ENCODE measurements at regions not wholly inside any gene's neighbourhood (a gene's known extent, or its start where the extent isn't known, plus 50 kb on each side); places are given as distances from the start of the nearest gene placed in this dataset.

DNA sequence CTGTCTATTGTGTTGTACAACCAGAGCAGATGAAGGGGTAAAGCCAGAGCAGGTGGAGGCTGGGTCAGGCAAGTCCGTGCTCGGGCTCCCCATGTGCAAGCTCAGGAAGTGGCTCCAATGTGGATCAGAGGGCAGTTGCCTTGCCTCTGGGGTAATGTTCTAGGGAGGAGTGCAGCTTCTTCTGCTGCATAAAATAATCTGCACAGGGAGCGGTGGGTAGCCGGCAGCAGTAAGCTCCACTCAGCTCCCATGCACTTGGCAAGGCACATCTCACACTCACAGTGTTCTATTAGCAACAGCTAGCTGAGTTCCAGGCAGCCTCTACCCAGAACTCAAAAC lies 565.3 kb upstream of the SLITRK1 start:
- H3K27me3 ChIP-seq (ENCODE audit: control insufficient read depth, insufficient read depth, low read length): no peaks in the 10 kb centered on the region
- ATAC-seq (ENCODE audit: low read depth in 2 of 2): no peak

DNA sequence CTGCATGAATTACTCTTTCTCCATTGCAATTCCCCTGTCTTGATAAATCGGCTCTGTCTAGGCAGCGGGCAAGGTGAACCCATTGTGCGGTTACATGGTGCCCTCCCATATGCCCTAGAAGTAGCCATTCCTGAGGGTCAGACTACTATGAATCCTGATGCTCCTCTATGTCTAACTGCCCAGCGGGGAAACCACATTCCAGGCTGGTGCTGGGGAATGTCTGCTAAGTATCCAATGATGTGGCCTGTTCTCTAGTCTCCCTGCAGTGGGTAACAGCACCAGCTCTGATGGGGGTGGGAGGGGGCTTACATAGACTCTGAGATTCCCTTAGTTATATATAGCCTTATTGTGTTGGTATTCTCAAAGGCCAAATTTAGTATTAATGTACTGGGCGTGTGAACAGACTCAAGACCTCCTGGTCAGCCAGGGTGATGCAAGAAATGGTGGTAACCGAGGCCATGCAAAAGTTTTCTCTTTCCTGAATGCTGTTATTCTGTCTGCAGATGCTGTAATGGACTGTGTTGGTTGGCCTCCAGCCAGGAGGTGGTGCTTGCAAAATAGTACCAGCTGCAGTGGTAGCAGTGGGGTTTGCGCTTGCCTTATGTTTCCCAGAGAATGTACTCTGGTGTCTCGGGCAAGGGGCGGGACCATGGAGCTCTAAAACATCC lies 564.8 kb upstream of the SLITRK1 start:
- H3K4me1 ChIP-seq (ENCODE audit: control insufficient read depth, insufficient read depth, low read length, poor library complexity, severe bottlenecking): no peaks in the 10 kb centered on the region
- no peaks in the 10 kb centered on the region for H3K9me3 ChIP-seq (ENCODE audit: control insufficient read depth in 2 of 2, low read length in 2 of 2)
- H3K4me3 ChIP-seq (ENCODE audit: low read depth, low read length): no peak overlapping the region
- H3K4me3 Mint-ChIP-seq: no peak overlapping the region
- H3K4me1 Mint-ChIP-seq: no peaks in the 10 kb centered on the region
- no peak overlapping the region for H3K27ac ChIP-seq (ENCODE audit: insufficient read depth, low read length, poor library complexity, severe bottlenecking)
- no peaks in the 10 kb centered on the region for H3K27me3 ChIP-seq (ENCODE audit: control insufficient read depth, insufficient read depth, low read length)
- no peak for DNase-seq
- no peaks in the 10 kb centered on the region for H3K27me3 Mint-ChIP-seq
- H3K36me3 ChIP-seq (ENCODE audit: control insufficient read depth, insufficient read depth, low read length): no peaks in the 10 kb centered on the region
- no peak overlapping the region for H3K27ac Mint-ChIP-seq
- H3K36me3 Mint-ChIP-seq: no peaks in the 10 kb centered on the region
- no peak for ATAC-seq (ENCODE audit: low read depth in 2 of 2)
- peaks cover 2 to 14% (median 8%) of the 10 kb centered on the region in 7 donors for H3K9me3 Mint-ChIP-seq

More for the DNA sequence above, 565.3 kb upstream of the SLITRK1 start:
- H3K4me3 ChIP-seq (ENCODE audit: low read depth, low read length): no peak overlapping the region
- no peak for DNase-seq
- Mint-ChIP-seq H3K36me3 (no peaks in the 10 kb centered on the region), H3K27me3 (no peaks in the 10 kb centered on the region), H3K4me1 (no peaks in the 10 kb centered on the region), H3K9me3 (peaks cover 2 to 12% (median 11%) of the 10 kb centered on the region in 7 donors), H3K4me3 (no peak overlapping the region), H3K27ac (no peak overlapping the region)
- H3K9me3 ChIP-seq (ENCODE audit: control insufficient read depth in 2 of 2, low read length in 2 of 2): no peaks in the 10 kb centered on the region
- H3K27ac ChIP-seq (ENCODE audit: insufficient read depth, low read length, poor library complexity, severe bottlenecking): no peak overlapping the region
- no peaks in the 10 kb centered on the region for H3K4me1 ChIP-seq (ENCODE audit: control insufficient read depth, insufficient read depth, low read length, poor library complexity, severe bottlenecking)
- H3K36me3 ChIP-seq (ENCODE audit: control insufficient read depth, insufficient read depth, low read length): no peaks in the 10 kb centered on the region

DNA sequence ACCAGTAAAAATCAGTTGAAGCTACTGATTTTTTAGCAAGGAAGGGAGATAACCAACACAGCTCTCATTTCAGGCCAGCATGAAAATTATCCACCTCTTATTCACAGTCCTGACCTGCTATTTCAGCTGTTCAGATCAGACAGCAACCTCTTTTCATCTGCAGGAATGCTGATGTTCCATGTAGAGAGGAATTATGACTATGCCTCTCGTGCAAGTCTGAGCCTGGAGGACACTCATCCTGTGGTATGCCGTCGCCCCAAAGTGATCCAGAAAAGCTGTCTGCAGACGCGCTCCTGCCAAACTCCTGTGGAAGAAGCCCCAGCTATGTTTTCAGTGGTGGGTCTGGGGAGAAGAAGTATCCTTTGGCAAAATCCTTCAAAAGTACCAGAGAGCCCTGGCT lies 563.5 kb upstream of the SLITRK1 start:
- ATAC-seq (ENCODE audit: low read depth in 2 of 2) (no peak), DNase-seq (no peak)
- H3K4me1 Mint-ChIP-seq: no peaks in the 10 kb centered on the region
- no peaks in the 10 kb centered on the region for H3K27me3 Mint-ChIP-seq
- H3K9me3 Mint-ChIP-seq: peaks cover 2 to 14% (median 8%) of the 10 kb centered on the region in 7 donors
- H3K36me3 ChIP-seq (ENCODE audit: control insufficient read depth, insufficient read depth, low read length): no peaks in the 10 kb centered on the region
- H3K4me1 ChIP-seq (ENCODE audit: control insufficient read depth, insufficient read depth, low read length, poor library complexity, severe bottlenecking): no peaks in the 10 kb centered on the region
- no peak overlapping the region for H3K4me3 ChIP-seq (ENCODE audit: low read depth, low read length)
- no peaks in the 10 kb centered on the region for H3K36me3 Mint-ChIP-seq
- H3K9me3 ChIP-seq (ENCODE audit: control insufficient read depth in 2 of 2, low read length in 2 of 2): no peaks in the 10 kb centered on the region
- H3K27ac Mint-ChIP-seq: no peak overlapping the region
- no peak overlapping the region for H3K4me3 Mint-ChIP-seq
- H3K27ac ChIP-seq (ENCODE audit: insufficient read depth, low read length, poor library complexity, severe bottlenecking): no peak overlapping the region
- H3K27me3 ChIP-seq (ENCODE audit: control insufficient read depth, insufficient read depth, low read length): no peaks in the 10 kb centered on the region

DNA sequence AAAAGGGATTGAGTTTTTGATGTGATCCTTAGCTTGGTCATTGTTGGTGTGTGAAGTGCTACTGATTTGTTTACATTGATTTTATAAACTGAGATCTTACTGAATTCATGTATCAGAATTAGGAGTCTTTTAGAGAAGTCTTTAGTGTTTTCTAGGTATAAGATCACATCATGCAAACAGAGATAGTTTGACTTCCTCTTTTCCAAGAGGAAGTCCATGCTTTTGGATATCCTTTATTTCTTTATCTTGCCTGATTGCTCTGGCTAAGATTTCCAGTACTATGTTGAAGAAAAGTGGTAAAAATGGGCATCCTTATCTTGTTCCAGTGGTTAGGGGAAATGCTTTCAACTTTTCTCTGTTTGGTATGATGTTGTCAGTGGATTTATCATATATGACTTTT lies 561.2 kb upstream of the SLITRK1 start:
- Mint-ChIP-seq H3K9me3 (peaks cover 0 to 11% (median 5%) of the 10 kb centered on the region in 7 donors), H3K4me1 (no peaks in the 10 kb centered on the region), H3K36me3 (no peaks in the 10 kb centered on the region), H3K27me3 (no peaks in the 10 kb centered on the region), H3K27ac (no peak overlapping the region), H3K4me3 (no peak overlapping the region)
- H3K36me3 ChIP-seq (ENCODE audit: control insufficient read depth, insufficient read depth, low read length): no peaks in the 10 kb centered on the region
- no peaks in the 10 kb centered on the region for H3K4me1 ChIP-seq (ENCODE audit: control insufficient read depth, insufficient read depth, low read length, poor library complexity, severe bottlenecking)
- H3K4me3 ChIP-seq (ENCODE audit: low read depth, low read length): no peak overlapping the region
- no peaks in the 10 kb centered on the region for H3K27me3 ChIP-seq (ENCODE audit: control insufficient read depth, insufficient read depth, low read length)
- DNase-seq (no peak), ATAC-seq (ENCODE audit: low read depth in 2 of 2) (no peak)
- no peak overlapping the region for H3K27ac ChIP-seq (ENCODE audit: insufficient read depth, low read length, poor library complexity, severe bottlenecking)
- H3K9me3 ChIP-seq (ENCODE audit: control insufficient read depth in 2 of 2, low read length in 2 of 2): no peaks in the 10 kb centered on the region

DNA sequence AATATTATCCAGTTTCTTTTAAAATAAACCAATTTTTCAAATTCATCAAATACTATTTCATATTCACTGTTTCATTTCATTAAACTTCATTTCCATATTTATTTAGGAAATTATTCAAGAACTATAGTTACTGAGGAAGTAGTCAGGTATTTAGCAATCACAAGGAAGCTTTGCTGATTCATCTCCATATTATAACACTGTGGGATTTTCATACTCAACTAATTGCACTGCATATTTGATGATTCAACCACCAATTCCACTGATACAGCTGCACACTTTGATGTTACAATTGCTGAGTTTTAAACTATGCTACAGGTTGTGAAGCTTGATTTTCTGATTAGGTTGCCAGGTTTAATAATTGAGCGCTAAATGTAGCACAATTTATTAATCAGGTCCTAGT lies 556.8 kb upstream of the SLITRK1 start:
- no peaks in the 10 kb centered on the region for H3K9me3 ChIP-seq (ENCODE audit: control insufficient read depth in 2 of 2, low read length in 2 of 2)
- no peak overlapping the region for H3K27ac ChIP-seq (ENCODE audit: insufficient read depth, low read length, poor library complexity, severe bottlenecking)
- Mint-ChIP-seq H3K36me3 (no peaks in the 10 kb centered on the region), H3K4me1 (no peaks in the 10 kb centered on the region), H3K9me3 (peaks cover 0 to 5% (median 0%) of the 10 kb centered on the region in 7 donors), H3K27ac (no peak overlapping the region), H3K4me3 (no peak overlapping the region), H3K27me3 (no peaks in the 10 kb centered on the region)
- DNase-seq: no peak
- no peaks in the 10 kb centered on the region for H3K36me3 ChIP-seq (ENCODE audit: control insufficient read depth, insufficient read depth, low read length)
- no peak for ATAC-seq (ENCODE audit: low read depth in 2 of 2)
- H3K27me3 ChIP-seq (ENCODE audit: control insufficient read depth, insufficient read depth, low read length): no peaks in the 10 kb centered on the region
- H3K4me3 ChIP-seq (ENCODE audit: low read depth, low read length): no peak overlapping the region
- H3K4me1 ChIP-seq (ENCODE audit: control insufficient read depth, insufficient read depth, low read length, poor library complexity, severe bottlenecking): no peaks in the 10 kb centered on the region

DNA sequence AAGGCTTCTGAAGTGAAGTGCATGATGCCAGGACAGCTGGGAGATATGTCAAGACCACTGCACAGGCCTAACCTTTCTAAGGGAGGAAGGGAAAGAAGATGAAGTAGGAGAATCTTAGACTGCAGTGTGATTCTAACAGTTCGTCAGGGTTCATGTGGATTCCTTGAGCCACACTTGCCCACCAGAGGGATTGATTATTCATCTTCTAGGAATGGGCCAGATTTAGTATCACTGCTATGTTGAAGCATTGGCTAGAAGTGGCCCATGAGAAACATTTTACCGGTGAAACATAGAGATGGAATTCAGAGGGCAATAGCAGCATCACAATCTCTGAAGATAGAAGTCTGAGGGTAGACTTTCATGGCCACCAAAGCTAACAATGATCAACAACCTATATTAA lies 550.8 kb upstream of the SLITRK1 start:
- no peak for DNase-seq
- Mint-ChIP-seq H3K9me3 (peaks cover 0 to 3% (median 1%) of the 10 kb centered on the region in 7 donors), H3K27ac (no peak overlapping the region), H3K4me1 (no peaks in the 10 kb centered on the region), H3K4me3 (no peak overlapping the region), H3K27me3 (no peaks in the 10 kb centered on the region), H3K36me3 (no peaks in the 10 kb centered on the region)
- H3K27ac ChIP-seq (ENCODE audit: insufficient read depth, low read length, poor library complexity, severe bottlenecking): no peak overlapping the region
- no peaks in the 10 kb centered on the region for H3K27me3 ChIP-seq (ENCODE audit: control insufficient read depth, insufficient read depth, low read length)
- H3K9me3 ChIP-seq (ENCODE audit: control insufficient read depth in 2 of 2, low read length in 2 of 2): no peaks in the 10 kb centered on the region
- no peaks in the 10 kb centered on the region for H3K4me1 ChIP-seq (ENCODE audit: control insufficient read depth, insufficient read depth, low read length, poor library complexity, severe bottlenecking)
- H3K4me3 ChIP-seq (ENCODE audit: low read depth, low read length): no peak overlapping the region
- no peaks in the 10 kb centered on the region for H3K36me3 ChIP-seq (ENCODE audit: control insufficient read depth, insufficient read depth, low read length)
- no peak for ATAC-seq (ENCODE audit: low read depth in 2 of 2)

DNA sequence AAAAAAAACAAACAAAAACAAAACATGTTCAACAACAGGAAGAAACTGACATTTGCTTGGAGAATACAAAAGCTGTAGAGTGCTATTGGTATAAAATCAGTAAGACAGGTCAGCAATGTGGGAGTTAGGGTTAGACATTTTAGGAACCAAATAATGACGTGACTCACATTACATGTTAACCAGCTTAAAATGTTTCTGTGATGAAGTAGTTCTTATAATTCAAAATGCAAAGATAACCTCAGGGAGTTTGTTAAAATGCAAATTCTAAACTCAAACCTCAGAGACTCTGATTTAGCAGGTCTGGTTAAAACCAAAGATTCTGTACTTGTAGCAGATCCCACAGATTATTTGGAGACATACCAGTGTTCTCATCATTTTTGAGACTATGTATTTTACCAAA lies 549.4 kb upstream of the SLITRK1 start:
- H3K27me3 Mint-ChIP-seq: no peaks in the 10 kb centered on the region
- no peak overlapping the region for H3K4me3 ChIP-seq (ENCODE audit: low read depth, low read length)
- H3K36me3 ChIP-seq (ENCODE audit: control insufficient read depth, insufficient read depth, low read length): no peaks in the 10 kb centered on the region
- DNase-seq: no peak
- H3K27ac Mint-ChIP-seq: no peak overlapping the region
- peaks cover 1 to 5% (median 3%) of the 10 kb centered on the region in 7 donors for H3K9me3 Mint-ChIP-seq
- H3K27ac ChIP-seq (ENCODE audit: insufficient read depth, low read length, poor library complexity, severe bottlenecking): no peak overlapping the region
- H3K9me3 ChIP-seq (ENCODE audit: control insufficient read depth in 2 of 2, low read length in 2 of 2): no peaks in the 10 kb centered on the region
- H3K4me3 Mint-ChIP-seq: no peak overlapping the region
- no peak for ATAC-seq (ENCODE audit: low read depth in 2 of 2)
- H3K27me3 ChIP-seq (ENCODE audit: control insufficient read depth, insufficient read depth, low read length): no peaks in the 10 kb centered on the region
- H3K4me1 ChIP-seq (ENCODE audit: control insufficient read depth, insufficient read depth, low read length, poor library complexity, severe bottlenecking): no peaks in the 10 kb centered on the region
- H3K36me3 Mint-ChIP-seq: no peaks in the 10 kb centered on the region
- H3K4me1 Mint-ChIP-seq: no peaks in the 10 kb centered on the region

DNA sequence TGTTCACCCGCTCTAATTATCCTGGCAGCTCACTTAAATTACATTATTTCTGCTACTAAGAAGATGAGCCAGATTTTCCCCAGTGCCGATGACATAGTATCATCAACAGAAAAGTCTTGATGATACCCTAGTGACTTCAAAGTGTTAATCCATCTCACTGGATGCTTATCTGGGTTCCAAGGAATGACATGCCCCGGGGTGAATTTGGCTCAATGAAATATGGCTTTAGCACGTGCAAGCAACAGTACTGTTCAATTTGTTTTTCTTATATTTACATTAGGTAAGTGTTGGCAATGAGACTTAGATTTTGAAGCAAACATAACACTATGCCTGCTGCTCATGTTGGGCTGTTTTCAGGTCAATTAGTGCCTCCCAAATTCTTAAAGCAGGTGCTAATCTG lies 548.2 kb upstream of the SLITRK1 start:
- H3K36me3 Mint-ChIP-seq: no peaks in the 10 kb centered on the region
- no peaks in the 10 kb centered on the region for H3K4me1 Mint-ChIP-seq
- ATAC-seq (ENCODE audit: low read depth in 2 of 2): no peak
- Histone ChIP-seq H3K27me3 (ENCODE audit: control insufficient read depth, insufficient read depth, low read length) (no peaks in the 10 kb centered on the region), H3K4me1 (ENCODE audit: control insufficient read depth, insufficient read depth, low read length, poor library complexity, severe bottlenecking) (no peaks in the 10 kb centered on the region), H3K9me3 (ENCODE audit: control insufficient read depth in 2 of 2, low read length in 2 of 2) (no peaks in the 10 kb centered on the region), H3K4me3 (ENCODE audit: low read depth, low read length) (no peak overlapping the region), H3K36me3 (ENCODE audit: control insufficient read depth, insufficient read depth, low read length) (no peaks in the 10 kb centered on the region), H3K27ac (ENCODE audit: insufficient read depth, low read length, poor library complexity, severe bottlenecking) (no peak overlapping the region)
- no peak overlapping the region for H3K4me3 Mint-ChIP-seq
- H3K27ac Mint-ChIP-seq: no peak overlapping the region
- H3K27me3 Mint-ChIP-seq: no peaks in the 10 kb centered on the region
- H3K9me3 Mint-ChIP-seq: peaks cover 1 to 5% (median 3%) of the 10 kb centered on the region in 7 donors
- DNase-seq: no peak
